CD4-positive, alpha-beta T cell (primary cell): ENCODE measurements at regions not wholly inside any gene's neighbourhood (a gene's known extent, or its start where the extent isn't known, plus 50 kb on each side); places are given as distances from the start of the nearest gene placed in this dataset.

Source experiments
- ATAC-seq: fragments of 200-7000 bp; cut with Tn5 transposase; one replicate; pipeline ENCODE4 v1.10.0; 2022; ENCODE audit warnings: mild to moderate bottlenecking; ENCODE audit not compliant: poor library complexity
- CTCF ChIA-PET: fragments of 350-600 bp; sonication (Branson Sonifier 250); formaldehyde crosslinking; loops from one replicate; lab custom pipeline; 2021; ENCODE audit warnings: antibody characterized with exemption, inconsistent platforms; lab: Charles Lee
- POLR2A ChIA-PET: fragments of 350-600 bp; sonication (Branson Sonifier 250); formaldehyde crosslinking; loops from one replicate; lab custom pipeline; 2021; ENCODE audit warnings: antibody characterized with exemption, inconsistent platforms; lab: Charles Lee
- DNase-seq, 14 experiments: peaks; one replicate each; pipeline ENCODE4 v3.0.0-alpha.2; 2013 to 2020; ENCODE audit warnings: mixed read lengths in 2 of 14
- H3K27ac ChIP-seq, 2 donors: one replicate each; pipeline versions ENCODE4 v1.5.1 to v1.7.0; 2013; ENCODE audit warnings: low read length in 2 of 2, low read depth in 1 of 2, mild to moderate bottlenecking in 1 of 2
- H3K27me3 ChIP-seq, 2 experiments: 1 replicate in 1 of 2; 2 replicates in 1 of 2; pipeline versions ENCODE4 v1.6.1 to v1.7.0; 2013; ENCODE audit warnings: low read length in 2 of 2, control low read depth in 1 of 2, mild to moderate bottlenecking in 1 of 2, moderate library complexity in 1 of 2; ENCODE audit not compliant: insufficient read depth in 2 of 2, control insufficient read depth in 1 of 2
- H3K36me3 ChIP-seq: one replicate; pipeline ENCODE4 v1.6.1; 2013; ENCODE audit warnings: low read length, control low read depth; ENCODE audit not compliant: insufficient read depth
- H3K4me1 ChIP-seq: one replicate; pipeline ENCODE4 v1.6.1; 2013; ENCODE audit warnings: low read length, control low read depth; ENCODE audit not compliant: insufficient read depth
- H3K4me3 ChIP-seq: one replicate; pipeline ENCODE4 v1.5.1; 2013; ENCODE audit warnings: mild to moderate bottlenecking, low read length, moderate library complexity
- H3K9me3 ChIP-seq, 2 experiments: 1 replicate in 1 of 2; 2 replicates in 1 of 2; pipeline versions ENCODE4 v1.6.1 to v1.7.0; 2013; ENCODE audit warnings: low read length in 2 of 2, mild to moderate bottlenecking in 2 of 2, control low read depth in 1 of 2, moderate library complexity in 1 of 2; ENCODE audit not compliant: control insufficient read depth in 1 of 2, insufficient read depth in 1 of 2
- H3K27ac Mint-ChIP-seq: one replicate; pipeline ENCODE4 v1.8.0; 2020; ENCODE audit warnings: mixed read lengths
- H3K27me3 Mint-ChIP-seq: one replicate; pipeline ENCODE4 v1.8.0; 2021; ENCODE audit warnings: mixed read lengths
- H3K36me3 Mint-ChIP-seq: one replicate; pipeline ENCODE4 v1.8.0; 2021; ENCODE audit warnings: low read depth, mixed read lengths
- H3K4me1 Mint-ChIP-seq: one replicate; pipeline ENCODE4 v1.8.0; 2021; ENCODE audit warnings: low read depth, mixed read lengths
- H3K4me3 Mint-ChIP-seq: one replicate; pipeline ENCODE4 v1.8.0; 2020; ENCODE audit warnings: mild to moderate bottlenecking, mixed read lengths
- H3K9me3 Mint-ChIP-seq: one replicate; pipeline ENCODE4 v1.8.0; 2020; ENCODE audit warnings: mixed read lengths
- intact Hi-C, 2 experiments: fragments of 100-400 bp; cut with DNase I in 1 of 2; cut with micrococcal nuclease in 1 of 2; formaldehyde crosslinking; loops; one replicate each; pipeline versions ENCODE4 v1.15.1 to v1.9.0; 2023 to 2025; cut with DNase I, micrococcal nuclease
- TF ChIP-seq, protein P1 (sequence below): fragments of 200-600 bp; IDR thresholded peaks from one replicate; pipeline ENCODE4 v1.8.0; 2022; ENCODE audit warnings: antibody characterized with exemption, mild to moderate bottlenecking

DNA sequence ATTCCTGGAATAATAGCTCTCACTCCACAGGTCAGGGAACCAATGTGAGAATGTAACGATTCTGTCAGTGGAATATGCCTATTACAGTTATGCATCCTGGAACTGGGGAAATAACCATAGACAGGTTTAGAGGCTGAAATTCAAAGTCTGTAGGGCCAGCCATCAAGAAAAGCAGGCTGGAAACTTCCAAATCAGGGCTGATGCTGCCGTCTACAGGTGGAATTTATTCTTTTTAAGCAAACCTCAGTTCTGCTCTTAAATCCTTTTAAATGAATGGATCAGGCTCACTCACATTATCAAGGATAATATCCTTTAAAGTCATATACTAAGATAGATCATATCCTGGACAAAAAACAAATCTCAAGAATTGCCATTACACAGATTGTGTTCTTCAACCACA is 699.8 kb downstream of the NR2F2 start:
- TF ChIP-seq, protein P1, sequence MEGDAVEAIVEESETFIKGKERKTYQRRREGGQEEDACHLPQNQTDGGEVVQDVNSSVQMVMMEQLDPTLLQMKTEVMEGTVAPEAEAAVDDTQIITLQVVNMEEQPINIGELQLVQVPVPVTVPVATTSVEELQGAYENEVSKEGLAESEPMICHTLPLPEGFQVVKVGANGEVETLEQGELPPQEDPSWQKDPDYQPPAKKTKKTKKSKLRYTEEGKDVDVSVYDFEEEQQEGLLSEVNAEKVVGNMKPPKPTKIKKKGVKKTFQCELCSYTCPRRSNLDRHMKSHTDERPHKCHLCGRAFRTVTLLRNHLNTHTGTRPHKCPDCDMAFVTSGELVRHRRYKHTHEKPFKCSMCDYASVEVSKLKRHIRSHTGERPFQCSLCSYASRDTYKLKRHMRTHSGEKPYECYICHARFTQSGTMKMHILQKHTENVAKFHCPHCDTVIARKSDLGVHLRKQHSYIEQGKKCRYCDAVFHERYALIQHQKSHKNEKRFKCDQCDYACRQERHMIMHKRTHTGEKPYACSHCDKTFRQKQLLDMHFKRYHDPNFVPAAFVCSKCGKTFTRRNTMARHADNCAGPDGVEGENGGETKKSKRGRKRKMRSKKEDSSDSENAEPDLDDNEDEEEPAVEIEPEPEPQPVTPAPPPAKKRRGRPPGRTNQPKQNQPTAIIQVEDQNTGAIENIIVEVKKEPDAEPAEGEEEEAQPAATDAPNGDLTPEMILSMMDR, result no peak
- H3K27ac ChIP-seq, result no peak overlapping the region
- ChIA-PET POLR2A (no interaction called here), CTCF (no interaction called here)
- Mint-ChIP-seq H3K27me3 (no peaks in the 10 kb centered on the region), H3K4me1 (no peaks in the 10 kb centered on the region), H3K4me3 (no peak overlapping the region), H3K9me3 (peaks cover 11% of the 10 kb centered on the region), H3K27ac (no peak overlapping the region), H3K36me3 (no peaks in the 10 kb centered on the region)
- ATAC-seq (no peak), DNase-seq (no peak)
- H3K9me3 ChIP-seq, result peaks cover 4 to 9% of the 10 kb centered on the region in 2 experiments
- no peaks in the 10 kb centered on the region for H3K36me3 ChIP-seq
- no peaks in the 10 kb centered on the region for H3K27me3 ChIP-seq
- H3K4me1 ChIP-seq, result no peaks in the 10 kb centered on the region
- intact Hi-C loops, result no loop called here
- H3K4me3 ChIP-seq, result no peak overlapping the region

DNA sequence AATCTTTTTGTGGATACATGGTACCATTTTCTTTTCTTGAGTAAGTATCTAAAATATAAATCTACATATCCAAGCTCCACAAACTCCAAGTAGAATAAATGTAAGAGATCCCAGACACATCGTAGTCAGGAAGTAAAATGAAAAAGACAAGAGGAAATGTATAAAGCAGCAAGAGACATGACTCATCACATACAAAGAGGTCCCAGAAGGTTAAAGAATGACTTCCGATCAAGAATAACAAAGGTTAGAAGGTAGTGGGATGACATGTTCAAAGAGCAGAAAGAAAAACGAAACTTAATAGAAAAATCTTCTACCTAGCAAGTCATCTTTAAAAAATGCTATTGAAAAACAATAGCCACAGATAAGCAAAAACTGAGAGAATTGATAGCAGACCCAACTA is 705.8 kb downstream of the NR2F2 start:
- Histone ChIP-seq H3K27me3 (no peaks in the 10 kb centered on the region), H3K36me3 (no peaks in the 10 kb centered on the region), H3K9me3 (peaks cover 0 to 5% of the 10 kb centered on the region in 2 experiments), H3K4me1 (no peaks in the 10 kb centered on the region), H3K27ac (no peak overlapping the region), H3K4me3 (no peak overlapping the region)
- no peak for DNase-seq
- intact Hi-C loops, result no loop called here
- H3K36me3 Mint-ChIP-seq, result no peaks in the 10 kb centered on the region
- ChIA-PET POLR2A (no interaction called here), CTCF (no interaction called here)
- H3K9me3 Mint-ChIP-seq, result peaks cover 7% of the 10 kb centered on the region
- no peaks in the 10 kb centered on the region for H3K27me3 Mint-ChIP-seq
- no peak overlapping the region for H3K27ac Mint-ChIP-seq
- no peak for ATAC-seq
- H3K4me3 Mint-ChIP-seq, result no peak overlapping the region
- TF ChIP-seq, protein P1, result no peak
- H3K4me1 Mint-ChIP-seq, result no peaks in the 10 kb centered on the region

DNA sequence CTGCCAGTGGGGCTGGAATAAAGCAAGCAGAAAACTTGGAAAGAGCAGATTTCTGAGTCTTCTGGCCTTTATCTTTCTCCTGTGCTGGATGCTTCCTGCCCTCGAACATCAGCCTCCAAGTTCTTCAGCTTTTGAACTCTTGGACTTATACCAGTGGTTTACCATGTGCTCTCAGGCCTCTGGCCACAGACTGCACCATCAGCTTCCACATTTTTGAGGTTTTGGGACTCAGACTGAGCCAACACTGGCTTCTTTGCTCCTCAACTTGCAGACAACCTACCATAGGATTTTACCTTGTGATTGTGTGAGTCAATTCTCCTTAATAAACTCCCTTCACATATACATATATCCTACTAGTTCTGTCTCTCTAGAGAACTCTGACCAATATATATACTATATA is 706.6 kb downstream of the NR2F2 start:
- Histone ChIP-seq H3K27me3 (no peaks in the 10 kb centered on the region), H3K4me1 (no peaks in the 10 kb centered on the region), H3K9me3 (peaks cover 0 to 5% of the 10 kb centered on the region in 2 experiments), H3K4me3 (no peak overlapping the region), H3K27ac (no peak overlapping the region), H3K36me3 (no peaks in the 10 kb centered on the region)
- intact Hi-C loops, result no loop called here
- peaks cover 7% of the 10 kb centered on the region for H3K9me3 Mint-ChIP-seq
- ChIA-PET CTCF (no interaction called here), POLR2A (no interaction called here)
- DNase-seq, result no peak
- no peak for ATAC-seq
- no peak overlapping the region for H3K27ac Mint-ChIP-seq
- no peaks in the 10 kb centered on the region for H3K4me1 Mint-ChIP-seq
- H3K4me3 Mint-ChIP-seq, result no peak overlapping the region
- H3K27me3 Mint-ChIP-seq, result no peaks in the 10 kb centered on the region
- H3K36me3 Mint-ChIP-seq, result no peaks in the 10 kb centered on the region
- TF ChIP-seq, protein P1, result no peak
